AG08396 (cell line): ENCODE measurements at regions not wholly inside any gene's neighbourhood (a gene's known extent, or its start where the extent isn't known, plus 50 kb on each side); places are given as distances from the start of the nearest gene placed in this dataset.

Experiments
- DNase-seq: peaks from one replicate; pipeline ENCODE4 v3.0.0; 2012; ENCODE audit warnings: low spot score, mixed read lengths

DNA sequence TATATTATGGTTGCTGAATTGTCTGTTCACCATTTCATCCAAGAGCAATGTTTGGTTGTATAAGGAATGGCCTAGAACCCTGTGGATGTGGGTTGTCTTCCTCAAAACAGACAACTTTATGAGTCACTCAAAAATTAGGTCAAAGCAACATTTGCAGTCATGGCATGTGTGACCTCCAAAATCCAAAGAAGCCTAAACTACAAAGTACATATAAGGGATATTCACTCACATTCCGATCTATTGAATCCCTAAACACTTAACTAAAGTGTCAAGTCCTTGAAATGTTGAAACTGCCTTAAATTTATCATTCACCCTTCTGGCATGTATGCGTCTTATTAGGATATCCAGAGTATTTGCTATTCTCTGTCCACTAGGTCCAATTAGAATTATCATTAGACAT, 491.5 kb downstream of the NUF2 start:
- no peak for DNase-seq

DNA sequence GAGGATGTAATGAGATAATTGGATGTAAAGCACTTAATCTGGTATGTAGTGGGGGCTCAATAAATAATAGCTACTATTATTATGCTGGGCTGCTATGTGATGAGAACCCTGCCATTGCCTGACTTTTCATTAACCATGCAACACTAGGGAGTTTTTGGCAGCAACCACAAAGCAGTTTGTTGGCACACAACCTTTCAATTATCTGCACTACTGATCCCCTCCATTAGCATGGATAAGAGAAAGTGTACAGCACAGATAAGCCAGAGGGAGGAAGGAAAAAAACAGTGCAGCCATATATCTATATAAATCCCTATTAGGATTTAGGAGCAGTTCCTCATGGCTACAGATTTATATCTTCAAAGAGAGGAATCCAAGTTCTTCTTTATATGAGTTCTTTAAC, 498.5 kb downstream of the NUF2 start:
- DNase-seq = no peak

DNA sequence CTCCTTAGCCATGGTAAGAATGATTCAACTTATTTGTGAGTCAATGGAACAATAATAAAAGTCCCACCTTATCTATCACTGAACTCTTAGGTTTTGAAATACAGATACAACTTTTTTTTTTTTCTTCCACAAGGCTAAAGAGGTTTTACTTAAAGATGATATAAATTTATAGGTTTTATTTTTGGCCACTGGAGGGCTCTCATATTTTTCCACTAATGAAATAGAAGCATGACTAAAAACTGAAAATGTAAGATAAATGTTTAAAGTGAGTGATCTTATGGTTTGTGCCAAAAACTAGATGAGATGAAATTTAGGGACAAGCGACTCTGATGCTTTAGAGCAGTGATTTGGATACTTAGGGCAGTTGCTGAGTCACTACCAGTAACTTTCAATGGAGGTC, 499.0 kb downstream of the NUF2 start:
- no peak for DNase-seq

DNA sequence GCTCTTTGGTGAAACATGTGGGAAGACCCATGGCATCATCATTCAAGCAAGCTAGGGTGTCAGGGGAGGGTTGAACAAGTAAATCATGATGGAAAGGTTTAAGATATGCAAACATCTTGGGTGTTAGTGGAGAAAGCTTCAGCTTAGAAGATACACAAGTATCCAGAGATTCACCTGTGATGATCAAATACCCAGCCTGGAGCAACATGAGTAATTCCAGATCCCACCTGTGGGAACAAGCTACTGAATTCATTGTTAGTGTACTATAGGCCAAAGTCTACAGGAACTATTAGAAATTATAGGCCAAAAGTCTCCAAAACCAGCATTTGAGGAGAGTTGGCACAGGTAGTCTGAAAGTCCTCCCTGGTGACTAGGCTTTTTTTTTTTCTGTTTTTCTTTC, 499.9 kb downstream of the NUF2 start:
- no peak for DNase-seq

DNA sequence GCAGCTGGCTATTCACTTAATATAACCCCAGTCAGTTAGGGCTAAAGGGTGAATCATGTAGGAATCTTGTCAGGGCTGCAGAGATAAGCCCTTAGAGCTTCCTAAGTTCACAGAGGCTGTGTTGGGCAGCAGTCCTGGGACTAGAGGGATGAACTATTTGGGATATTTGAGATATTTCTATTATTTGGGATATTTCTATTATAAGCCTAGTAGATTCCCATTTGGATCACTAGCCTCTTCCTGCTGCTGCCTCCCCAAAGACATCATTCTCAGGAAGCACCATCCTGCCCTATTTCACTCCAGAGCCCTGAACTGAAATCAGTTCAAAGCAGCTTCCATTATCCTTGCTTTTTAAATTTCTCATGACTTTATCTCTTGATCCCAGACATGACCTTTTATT, 501.3 kb downstream of the NUF2 start:
- no peak for DNase-seq

DNA sequence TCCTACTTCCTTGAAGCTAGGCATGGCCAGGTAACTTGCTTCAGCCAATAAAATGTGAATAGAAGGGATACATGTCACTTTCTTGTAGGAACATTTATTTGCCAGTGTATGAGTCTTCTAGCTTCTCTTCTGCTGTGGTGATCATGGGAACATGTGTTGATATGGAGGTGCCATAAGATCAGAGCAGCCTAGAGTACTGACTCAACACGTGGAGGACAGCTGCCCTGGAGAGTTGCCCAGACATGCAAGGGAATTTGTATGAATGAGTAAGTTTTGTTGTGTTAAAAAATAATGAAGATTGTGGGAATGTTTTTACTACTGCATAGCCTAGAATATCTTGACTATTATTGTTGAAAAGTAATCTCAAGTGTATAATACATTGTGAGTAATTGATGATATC, 502.3 kb downstream of the NUF2 start:
- peak; percentile 51 for DNase-seq

DNA sequence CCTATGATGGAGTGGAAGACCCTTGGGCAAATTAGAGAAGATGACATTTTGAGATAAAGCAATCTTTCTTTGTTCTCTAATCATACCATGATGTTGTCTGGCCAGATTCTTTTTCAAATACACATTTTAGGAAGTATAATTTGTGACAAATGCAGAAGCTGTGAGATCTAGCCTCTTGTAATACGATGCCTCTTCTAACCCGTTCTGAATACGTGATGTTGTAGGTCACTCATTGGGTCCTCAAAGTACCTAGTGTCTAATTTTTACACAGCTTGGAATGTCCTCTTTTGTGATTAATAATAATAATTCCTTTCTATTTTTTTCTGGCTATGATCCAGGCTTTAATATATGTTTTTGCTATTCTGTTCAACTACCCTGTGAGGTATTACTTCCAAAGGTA, 502.7 kb downstream of the NUF2 start:
- DNase-seq = no peak

DNA sequence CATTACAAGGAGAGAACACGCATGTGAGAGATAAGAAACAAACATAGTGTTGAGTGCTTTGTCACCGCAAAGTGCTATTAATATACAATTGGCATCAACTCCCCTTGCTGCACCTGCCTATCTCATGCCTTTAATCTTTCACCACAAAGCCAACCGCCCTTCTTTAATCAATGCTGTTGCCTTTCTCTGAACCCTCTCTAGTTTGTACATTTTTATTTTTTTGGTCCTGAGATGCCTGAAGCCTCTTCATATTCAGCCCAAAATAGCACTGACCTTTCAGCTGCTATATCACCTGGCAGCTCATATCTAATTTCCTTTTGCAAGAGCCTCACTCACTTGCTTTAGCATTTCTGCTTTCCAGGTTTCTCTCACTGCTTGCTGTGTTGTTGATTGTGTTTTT, 504.7 kb downstream of the NUF2 start:
- DNase-seq = no peak

DNA sequence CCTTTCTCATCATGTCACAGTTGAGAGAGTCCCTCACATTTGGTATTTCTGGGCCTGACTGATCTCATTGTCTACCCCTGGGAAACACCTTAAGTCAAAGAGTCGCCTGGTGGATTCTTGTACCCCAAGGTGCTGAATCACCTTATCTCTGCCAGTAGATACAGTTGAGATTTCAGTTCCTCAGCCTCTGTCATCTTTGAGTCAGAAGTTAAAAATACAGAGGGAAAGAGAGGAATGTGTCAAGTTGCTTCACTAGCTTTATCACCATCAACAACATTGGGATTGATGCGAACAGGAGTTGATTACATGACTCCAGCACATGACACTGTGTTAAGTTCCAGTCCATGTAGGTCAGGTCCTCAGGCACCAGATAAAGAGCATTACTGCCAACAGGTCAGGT, 513.0 kb downstream of the NUF2 start:
- DNase-seq = no peak

DNA sequence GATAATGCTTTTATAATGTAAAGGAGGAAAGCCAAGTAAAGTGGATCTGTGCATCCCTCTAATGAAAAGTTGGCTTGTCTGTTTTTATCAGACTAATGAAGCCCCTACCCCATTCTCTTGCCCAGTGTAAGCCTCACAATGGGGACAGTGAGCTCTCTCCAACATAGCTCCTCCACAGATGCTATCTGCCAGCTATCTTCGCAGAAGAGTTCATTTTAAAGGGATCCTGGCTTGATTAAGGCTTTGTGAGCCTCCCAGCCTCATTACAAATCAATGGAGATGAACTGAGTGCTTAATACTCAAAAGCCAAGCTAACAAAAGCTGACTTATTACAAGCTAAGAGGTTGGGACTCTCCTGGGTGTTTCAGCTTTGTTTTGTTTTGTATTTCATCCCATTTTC, 514.7 kb downstream of the NUF2 start:
- DNase-seq = no peak

DNA sequence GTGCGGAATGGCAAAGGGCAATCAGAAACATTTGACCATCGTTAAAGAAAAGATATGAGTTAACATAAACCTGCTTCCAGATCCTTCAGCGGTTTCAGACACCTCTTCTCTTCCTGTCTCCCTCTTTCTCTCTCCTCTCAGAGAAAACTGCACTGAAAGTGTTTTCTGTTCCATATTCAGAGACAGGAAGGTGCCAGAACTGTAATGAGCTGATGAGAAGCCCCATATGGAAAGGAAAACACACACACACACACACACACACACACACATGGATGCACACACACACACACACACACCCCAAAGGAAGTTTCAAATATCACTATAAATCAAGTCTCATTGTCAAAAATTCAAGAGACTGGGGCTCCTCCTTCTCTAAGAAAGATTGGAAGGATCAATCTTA, 515.5 kb downstream of the NUF2 start:
- no peak for DNase-seq

DNA sequence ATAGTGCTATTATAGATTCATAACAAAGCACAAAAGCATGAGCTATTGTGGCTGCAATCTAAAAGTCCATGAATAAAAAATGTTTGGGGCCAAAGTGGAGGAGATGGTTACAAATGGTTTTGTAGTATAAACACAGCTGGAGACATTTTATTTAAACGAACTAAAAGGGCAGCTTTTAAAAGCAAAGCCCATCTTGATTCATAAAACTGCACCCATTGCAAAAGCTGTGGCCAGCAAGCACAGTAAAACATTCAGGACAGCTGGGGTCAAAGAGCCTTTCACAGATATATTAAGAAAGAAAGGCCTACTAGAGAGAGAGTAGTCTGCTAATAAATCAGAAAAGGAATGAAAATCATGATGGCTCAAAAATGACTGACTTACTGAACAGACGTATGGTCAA, 520.8 kb downstream of the NUF2 start:
- peak; percentile 11 for DNase-seq

DNA sequence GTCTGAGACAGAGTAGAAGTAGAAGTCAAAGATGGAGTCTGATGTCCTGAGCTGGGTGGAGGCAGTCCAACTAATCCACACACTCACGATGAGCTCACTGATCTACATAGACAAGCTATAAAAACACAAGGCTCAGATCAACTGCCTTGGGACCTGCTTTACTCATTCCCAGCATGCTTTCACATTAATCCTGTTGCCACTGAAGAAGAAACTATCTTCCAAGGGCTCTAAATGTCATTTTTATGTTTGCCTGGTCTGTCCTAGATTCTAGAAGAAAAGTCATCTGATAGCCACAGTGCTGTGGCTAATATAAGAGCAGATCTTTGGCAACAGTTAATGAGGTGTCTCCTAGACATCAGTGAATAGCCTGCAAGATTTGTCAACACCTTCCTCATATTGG, 522.7 kb downstream of the NUF2 start:
- DNase-seq = peak; percentile 42

DNA sequence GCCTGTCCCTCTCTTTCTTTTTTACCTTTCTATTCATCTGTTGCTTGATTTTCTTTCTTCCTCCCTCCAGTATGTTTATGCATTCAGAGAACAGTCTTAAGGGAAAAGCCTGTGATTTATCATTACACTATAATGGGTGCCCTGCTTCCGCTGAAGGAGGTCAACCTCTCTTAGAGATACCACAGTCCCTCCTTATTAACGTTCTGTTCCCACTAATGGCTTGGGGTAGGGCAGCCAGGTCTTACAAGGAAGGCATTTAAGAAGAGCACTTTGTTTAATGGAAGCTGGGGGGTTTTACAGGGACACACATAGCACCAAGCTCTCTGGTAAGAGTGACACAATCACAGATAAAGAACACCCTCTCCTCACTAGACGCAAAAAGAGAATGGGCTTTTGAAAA, 523.5 kb downstream of the NUF2 start:
- DNase-seq = no peak

DNA sequence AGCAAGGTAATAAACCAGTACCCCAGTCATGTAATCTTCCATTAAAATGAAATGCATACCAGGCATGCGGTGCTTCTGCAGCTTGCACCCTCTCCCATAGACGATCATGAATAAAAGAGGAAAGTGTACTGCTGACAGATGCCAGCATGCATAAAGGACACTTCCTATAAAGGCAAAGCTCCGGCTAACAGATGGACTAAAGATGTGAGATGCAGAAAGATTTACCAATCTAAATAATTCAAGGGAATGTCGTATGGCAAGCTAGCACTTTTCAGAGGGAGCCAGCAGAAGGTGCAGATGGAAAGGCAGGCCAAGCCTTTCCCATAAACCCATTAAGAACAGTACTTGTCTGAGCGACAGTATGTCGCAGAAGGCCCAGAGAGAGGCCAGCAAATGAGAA, 542.0 kb downstream of the NUF2 start:
- no peak for DNase-seq

DNA sequence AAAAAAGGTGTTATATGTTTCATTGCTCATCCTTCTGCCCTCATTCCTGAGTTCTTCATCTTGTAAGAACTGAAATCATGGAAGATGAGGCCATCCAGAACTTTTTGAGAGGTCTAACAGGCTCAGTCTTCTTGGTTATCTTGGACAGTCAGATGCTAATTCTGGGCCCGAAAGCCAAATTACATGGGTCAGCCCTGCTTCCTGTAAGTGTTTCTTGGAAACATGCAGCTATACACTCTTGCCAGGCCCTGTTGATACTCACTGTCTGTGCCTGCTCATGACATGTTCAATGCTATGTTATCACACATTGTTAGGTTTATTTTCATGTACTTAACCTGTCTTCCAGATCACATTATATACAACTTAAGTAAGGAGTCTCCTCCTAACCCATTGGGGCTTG, 542.5 kb downstream of the NUF2 start:
- DNase-seq = no peak

DNA sequence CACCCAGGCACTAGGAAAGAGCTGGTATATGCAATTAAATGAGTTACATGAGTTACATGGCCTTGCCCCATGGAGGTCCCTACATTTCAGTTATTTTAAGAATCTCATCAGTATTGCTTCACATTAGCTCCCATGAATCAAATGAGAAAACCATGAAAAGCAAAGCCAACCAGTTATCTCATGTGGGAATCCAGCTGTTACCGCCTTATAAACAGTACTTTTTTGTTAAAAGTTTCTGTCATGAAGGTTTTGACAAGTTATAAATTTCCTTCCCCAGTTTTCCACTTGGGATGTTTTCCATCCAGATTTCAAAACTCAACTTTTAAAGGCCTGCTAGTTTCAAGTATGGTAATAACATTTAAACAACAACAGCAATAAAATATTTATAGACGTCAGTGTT, 544.8 kb downstream of the NUF2 start:
- DNase-seq = no peak

DNA sequence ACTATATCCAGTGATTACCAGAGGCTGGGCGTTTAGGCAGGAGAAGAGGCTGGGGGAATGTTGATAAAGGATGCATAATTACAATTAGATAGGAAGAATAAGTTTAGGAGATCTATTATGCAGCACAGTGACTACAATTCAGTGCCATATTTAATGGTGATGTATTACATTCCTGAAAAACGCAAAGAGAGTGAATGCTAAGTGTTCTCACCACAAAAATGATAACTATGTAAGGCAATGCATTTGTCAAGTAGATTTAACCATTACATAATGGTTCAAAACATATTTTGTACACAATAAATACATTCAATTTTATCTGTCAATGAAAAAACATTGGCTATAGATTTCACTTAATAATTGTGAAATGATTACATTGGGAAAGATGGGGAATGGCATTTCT, 548.9 kb downstream of the NUF2 start:
- no peak for DNase-seq

DNA sequence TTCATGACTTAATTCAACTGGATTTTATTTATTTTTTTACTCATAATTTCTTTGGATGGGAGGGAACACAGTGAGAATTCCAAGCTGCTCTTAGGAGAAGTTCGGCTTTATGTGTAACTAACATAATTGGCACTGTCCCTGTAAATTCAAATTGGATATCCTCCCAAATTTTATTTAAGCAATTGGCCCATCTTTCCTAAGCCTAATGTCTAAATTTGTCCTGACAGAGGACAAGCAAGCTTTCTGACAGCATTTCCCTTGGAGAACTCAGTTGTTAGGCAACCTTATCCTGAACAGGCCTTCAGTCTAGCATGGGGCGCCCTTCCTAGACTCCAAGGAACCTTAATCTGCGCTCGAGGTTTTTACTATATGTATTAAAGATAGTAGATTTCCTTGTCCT, 550.3 kb downstream of the NUF2 start:
- no peak for DNase-seq

DNA sequence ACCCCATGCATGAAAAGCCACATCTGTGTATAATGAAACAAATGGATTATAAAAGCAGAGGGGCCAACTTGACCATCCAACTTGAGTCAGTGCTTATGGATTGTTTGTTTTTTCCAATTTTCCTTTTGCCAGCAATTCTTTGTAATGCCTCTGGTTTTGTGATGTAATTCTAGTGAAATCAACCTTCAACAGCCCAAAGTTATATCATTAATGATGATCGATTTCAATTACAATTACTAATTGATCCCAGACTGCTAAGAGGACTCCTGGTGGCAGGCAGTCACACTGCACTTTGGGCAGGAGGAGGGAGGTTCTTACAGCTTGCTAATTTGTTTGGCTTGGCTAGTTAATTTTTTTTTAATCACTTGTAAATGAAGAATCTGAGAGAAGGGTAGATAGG, 552.3 kb downstream of the NUF2 start:
- DNase-seq = no peak

DNA sequence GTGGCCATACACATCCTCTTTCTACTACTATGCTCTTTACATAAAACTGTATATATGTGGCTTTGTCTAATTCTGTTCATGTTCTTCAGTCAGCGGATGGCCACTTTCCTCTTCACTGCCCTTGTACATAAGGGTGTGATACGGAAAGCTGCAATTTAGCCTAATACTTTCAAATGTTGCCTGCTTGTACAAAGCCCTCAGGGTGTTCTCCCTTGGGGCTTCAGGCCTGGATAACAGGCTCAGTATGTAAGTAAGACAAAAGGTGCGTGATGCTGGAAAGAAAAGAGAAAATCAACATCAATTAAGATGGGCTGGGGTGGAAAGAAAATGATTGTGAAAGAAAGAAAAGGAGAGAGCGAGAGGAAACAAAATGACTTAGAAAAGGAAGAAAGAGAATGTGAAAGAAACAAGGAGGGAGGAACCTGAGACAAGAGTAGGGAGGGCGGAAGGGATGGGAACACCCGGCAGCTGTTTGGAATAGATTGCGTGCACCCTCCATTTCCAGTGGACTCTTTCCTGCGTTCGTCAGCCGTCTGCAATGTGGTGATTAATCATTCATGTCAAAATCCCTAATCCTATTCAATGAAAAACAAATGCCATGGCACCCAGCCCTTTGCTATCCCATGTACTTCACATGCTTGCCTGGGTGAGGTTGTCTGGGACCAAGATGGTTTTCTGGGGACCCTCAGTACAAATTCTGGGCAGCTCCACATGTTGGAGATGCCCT, 553.6 kb downstream of the NUF2 start:
- peak; percentile 77 for DNase-seq

DNA sequence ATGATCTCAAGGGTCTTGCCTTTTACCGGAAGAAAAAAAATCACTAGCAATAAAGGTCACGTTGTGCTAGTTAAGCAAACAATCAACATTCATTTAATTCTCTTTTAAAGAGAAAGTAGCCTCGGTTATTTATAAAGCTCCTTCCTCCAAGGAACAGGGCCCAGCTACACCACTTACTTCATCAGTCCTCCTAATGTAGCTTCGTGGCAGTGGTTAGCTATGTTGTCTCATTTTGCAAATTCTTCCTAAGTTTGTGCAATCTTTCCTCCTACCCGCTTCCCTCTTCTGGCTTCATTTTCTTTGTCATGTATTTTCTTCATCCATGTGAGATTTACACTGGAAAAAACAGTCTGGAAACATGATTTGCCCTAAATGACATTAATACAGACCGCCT, 554.2 kb downstream of the NUF2 start:
- DNase-seq = peak; percentile 51

DNA sequence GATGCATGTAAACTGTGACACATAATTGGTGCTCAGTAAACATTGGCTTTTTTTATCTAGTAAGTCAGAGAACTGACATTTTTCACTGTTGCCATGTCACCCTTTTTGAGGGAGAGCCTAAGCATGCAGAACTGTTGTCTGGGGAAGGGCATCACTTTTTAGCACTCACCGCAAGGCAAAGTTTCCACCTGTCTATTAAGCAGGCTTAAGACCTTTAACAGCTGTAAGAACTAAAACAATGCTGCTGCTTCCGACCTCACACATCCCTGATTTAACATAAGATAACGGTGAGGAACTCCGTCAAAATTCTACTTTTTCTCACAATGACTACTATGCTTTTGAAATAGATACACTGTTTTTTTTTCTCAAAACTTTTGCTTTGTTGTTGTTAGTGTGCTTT, 554.8 kb downstream of the NUF2 start:
- DNase-seq = no peak

DNA sequence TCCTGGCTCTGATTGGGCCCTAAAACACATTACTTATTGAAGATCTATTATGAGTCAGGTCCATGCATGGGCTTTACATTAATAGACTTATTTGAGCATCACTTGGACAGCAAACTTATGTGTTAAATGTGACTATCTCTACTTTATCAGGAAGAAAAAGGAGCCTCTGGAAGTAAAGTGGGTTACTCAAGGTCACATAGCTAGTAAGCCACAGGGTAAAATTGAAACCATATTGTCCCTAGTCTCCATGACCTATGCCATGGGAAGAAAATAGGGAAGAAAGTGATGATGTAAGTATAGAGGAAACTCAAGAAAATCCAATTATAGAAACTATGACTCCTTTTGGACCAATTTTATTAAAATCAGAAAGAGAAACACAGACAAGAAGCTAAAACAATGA, 555.3 kb downstream of the NUF2 start:
- no peak for DNase-seq

DNA sequence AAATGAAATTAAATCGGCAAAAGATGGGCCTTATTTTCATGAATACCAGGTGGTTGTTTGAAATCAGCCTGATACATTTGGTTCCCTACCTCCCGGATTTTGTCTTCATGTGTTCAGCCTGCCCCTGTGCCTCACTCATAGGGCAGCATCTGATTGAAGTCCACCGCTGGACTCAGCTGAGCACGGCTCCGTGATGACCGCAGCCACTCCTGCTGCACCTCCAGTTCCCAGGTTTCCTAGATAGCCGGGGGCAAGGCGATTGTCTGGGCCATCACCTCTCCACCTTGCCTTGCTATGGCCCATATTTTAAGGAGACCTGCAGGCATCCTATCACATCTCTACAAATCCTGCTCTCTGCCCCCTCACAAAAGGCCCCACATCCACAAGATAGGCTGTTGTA, 563.8 kb downstream of the NUF2 start:
- DNase-seq = no peak
